Stomach smooth muscle (tissue), 2 donors: ENCODE measurements at regions not wholly inside any gene's neighbourhood (a gene's known extent, or its start where the extent isn't known, plus 50 kb on each side); places are given as distances from the start of the nearest gene placed in this dataset.

Experiments
- H3K27ac ChIP-seq: one replicate; pipeline ENCODE4 v1.7.0; 2013; ENCODE audit warnings: mild to moderate bottlenecking, low read length, inconsistent platforms
- H3K27me3 ChIP-seq, 2 donors: one replicate each; pipeline ENCODE4 v1.7.0; 2013; ENCODE audit warnings: low read length in 2 of 2; ENCODE audit not compliant: insufficient read depth in 2 of 2, control insufficient read depth in 1 of 2
- H3K36me3 ChIP-seq, 2 donors: one replicate each; pipeline ENCODE4 v1.7.0; 2013; ENCODE audit warnings: low read length in 2 of 2; ENCODE audit not compliant: control insufficient read depth in 2 of 2, insufficient read depth in 2 of 2
- H3K4me1 ChIP-seq: one replicate; pipeline ENCODE4 v1.7.0; 2013; ENCODE audit warnings: low read length; ENCODE audit not compliant: control insufficient read depth, insufficient read depth
- H3K4me3 ChIP-seq, 2 donors: one replicate each; pipeline ENCODE4 v1.7.0; 2013; ENCODE audit warnings: low read length in 2 of 2
- H3K9ac ChIP-seq, 2 donors: one replicate each; pipeline ENCODE4 v1.7.0; 2013; ENCODE audit warnings: low read length in 2 of 2, mild to moderate bottlenecking in 1 of 2
- H3K9me3 ChIP-seq, 2 donors: one replicate each; pipeline ENCODE4 v1.7.0; 2013; ENCODE audit warnings: low read length in 2 of 2; ENCODE audit not compliant: control insufficient read depth in 2 of 2
- donor health status: healthy.
- donor health status: Pancreatic carcinoma.

- no peaks in the 10 kb centered on the region for H3K27me3 ChIP-seq
- no peaks in the 10 kb centered on the region for H3K4me1 ChIP-seq
- no peaks in the 10 kb centered on the region for H3K36me3 ChIP-seq
- no peaks in the 10 kb centered on the region for H3K9me3 ChIP-seq
- H3K4me3 ChIP-seq, result no peak overlapping the region
- no peak overlapping the region for H3K27ac ChIP-seq
- no peak overlapping the region for H3K9ac ChIP-seq
Measured at GRCh38 chr10:88200312-88201032, 337.0 kb downstream of the PTEN start.

GRCh38 chr10:88205842-88206446 is 342.5 kb downstream of the PTEN start:
- H3K27me3 ChIP-seq, result no peaks in the 10 kb centered on the region
- no peak overlapping the region for H3K4me3 ChIP-seq
- no peaks in the 10 kb centered on the region for H3K9me3 ChIP-seq
- H3K27ac ChIP-seq, result no peak overlapping the region
- no peaks in the 10 kb centered on the region for H3K36me3 ChIP-seq
- H3K4me1 ChIP-seq, result no peaks in the 10 kb centered on the region
- no peak overlapping the region for H3K9ac ChIP-seq

- Histone ChIP-seq H3K9me3 (no peaks in the 10 kb centered on the region), H3K4me3 (no peak overlapping the region), H3K36me3 (no peaks in the 10 kb centered on the region), H3K27ac (no peak overlapping the region), H3K27me3 (no peaks in the 10 kb centered on the region), H3K9ac (no peak overlapping the region), H3K4me1 (no peaks in the 10 kb centered on the region)
Measured at GRCh38 chr10:88207121-88207546, 343.7 kb downstream of the PTEN start.

- Histone ChIP-seq H3K9ac (no peak overlapping the region), H3K36me3 (no peaks in the 10 kb centered on the region), H3K9me3 (no peaks in the 10 kb centered on the region), H3K4me1 (no peaks in the 10 kb centered on the region), H3K27me3 (no peaks in the 10 kb centered on the region), H3K4me3 (no peak overlapping the region), H3K27ac (no peak overlapping the region)
Measured at GRCh38 chr10:88209231-88209630, 345.8 kb downstream of the PTEN start.

GRCh38 chr10:88209837-88210561 is 346.6 kb downstream of the PTEN start:
- H3K36me3 ChIP-seq, result no peaks in the 10 kb centered on the region
- H3K4me3 ChIP-seq, result no peak overlapping the region
- H3K27me3 ChIP-seq, result no peaks in the 10 kb centered on the region
- no peaks in the 10 kb centered on the region for H3K9me3 ChIP-seq
- H3K9ac ChIP-seq, result no peak overlapping the region
- no peak overlapping the region for H3K27ac ChIP-seq
- H3K4me1 ChIP-seq, result no peaks in the 10 kb centered on the region

- Histone ChIP-seq H3K9me3 (no peaks in the 10 kb centered on the region), H3K9ac (no peak overlapping the region), H3K4me3 (no peak overlapping the region), H3K27ac (no peak overlapping the region), H3K27me3 (no peaks in the 10 kb centered on the region), H3K36me3 (no peaks in the 10 kb centered on the region), H3K4me1 (no peaks in the 10 kb centered on the region)
Measured at GRCh38 chr10:88211230-88211629, 347.8 kb downstream of the PTEN start.

- Histone ChIP-seq H3K27me3 (no peaks in the 10 kb centered on the region), H3K4me3 (no peak overlapping the region), H3K9me3 (no peaks in the 10 kb centered on the region), H3K36me3 (no peaks in the 10 kb centered on the region), H3K27ac (no peak overlapping the region), H3K9ac (no peak overlapping the region), H3K4me1 (no peaks in the 10 kb centered on the region)
Measured at GRCh38 chr10:88212069-88212468, 348.6 kb downstream of the PTEN start.

GRCh38 chr10:88213065-88213605 is 349.7 kb downstream of the PTEN start:
- Histone ChIP-seq H3K4me1 (no peaks in the 10 kb centered on the region), H3K27ac (no peak overlapping the region), H3K9me3 (no peaks in the 10 kb centered on the region), H3K36me3 (no peaks in the 10 kb centered on the region), H3K9ac (no peak overlapping the region), H3K4me3 (no peak overlapping the region), H3K27me3 (no peaks in the 10 kb centered on the region)

GRCh38 chr10:88216976-88217375 is 353.6 kb downstream of the PTEN start:
- H3K4me3 ChIP-seq, result no peak overlapping the region
- no peaks in the 10 kb centered on the region for H3K36me3 ChIP-seq
- H3K9ac ChIP-seq, result no peak overlapping the region
- no peak overlapping the region for H3K27ac ChIP-seq
- H3K9me3 ChIP-seq, result no peaks in the 10 kb centered on the region
- H3K27me3 ChIP-seq, result no peaks in the 10 kb centered on the region
- no peaks in the 10 kb centered on the region for H3K4me1 ChIP-seq

- H3K9me3 ChIP-seq, result no peaks in the 10 kb centered on the region
- H3K4me1 ChIP-seq, result no peaks in the 10 kb centered on the region
- no peaks in the 10 kb centered on the region for H3K36me3 ChIP-seq
- no peak overlapping the region for H3K9ac ChIP-seq
- no peak overlapping the region for H3K4me3 ChIP-seq
- no peak overlapping the region for H3K27ac ChIP-seq
- no peaks in the 10 kb centered on the region for H3K27me3 ChIP-seq
Measured at GRCh38 chr10:88218362-88218761, 354.9 kb downstream of the PTEN start.
